HG03460 (cell line): ENCODE measurements at regions not wholly inside any gene's neighbourhood (a gene's known extent, or its start where the extent isn't known, plus 50 kb on each side); places are given as distances from the start of the nearest gene placed in this dataset.

ENCODE experiments used
- ATAC-seq: cut with Tn5 transposase; IDR thresholded peaks from one replicate; pipeline ENCODE4 v1.9.1; 2021; ENCODE audit not compliant: unreplicated experiment

GRCh38 chr3:147049305-147049704 is 357.0 kb downstream of the ZIC4 start:
- ATAC-seq, result no peak

GRCh38 chr3:147046916-147047315 is 359.4 kb downstream of the ZIC4 start:
- ATAC-seq, result no peak

- no peak for ATAC-seq
Observed at GRCh38 chr3:147038481-147038880, 367.9 kb downstream of the ZIC4 start.

GRCh38 chr3:147034359-147034758 is 372.0 kb downstream of the ZIC4 start:
- no peak for ATAC-seq

- no peak for ATAC-seq
Observed at GRCh38 chr3:147030274-147030673, 376.1 kb downstream of the ZIC4 start.

- ATAC-seq, result no peak
Observed at GRCh38 chr3:147015334-147015733, 391.0 kb downstream of the ZIC4 start.

- ATAC-seq, result no peak
Observed at GRCh38 chr3:147008886-147009285, 397.5 kb downstream of the ZIC4 start.

GRCh38 chr3:147008458-147008857 is 397.9 kb downstream of the ZIC4 start:
- no peak for ATAC-seq

- ATAC-seq, result no peak
Observed at GRCh38 chr3:147007736-147008245, 398.6 kb downstream of the ZIC4 start.

- ATAC-seq, result no peak
Observed at GRCh38 chr3:147002721-147003120, 397.6 kb upstream of the PLSCR5 start.

- ATAC-seq, result no peak
Observed at GRCh38 chr3:147000274-147000673, 395.1 kb upstream of the PLSCR5 start.

- no peak for ATAC-seq
Observed at GRCh38 chr3:146991907-146992306, 386.8 kb upstream of the PLSCR5 start.

GRCh38 chr3:146975476-146975875 is 370.3 kb upstream of the PLSCR5 start:
- no peak for ATAC-seq

- ATAC-seq, result no peak
Observed at GRCh38 chr3:146975032-146975431, 369.9 kb upstream of the PLSCR5 start.

- no peak for ATAC-seq
Observed at GRCh38 chr3:146974001-146974400, 368.9 kb upstream of the PLSCR5 start.

GRCh38 chr3:146972726-146973125 is 367.6 kb upstream of the PLSCR5 start:
- ATAC-seq, result no peak

GRCh38 chr3:146970236-146970635 is 365.1 kb upstream of the PLSCR5 start:
- ATAC-seq, result no peak

- ATAC-seq, result no peak
Observed at GRCh38 chr3:146969356-146969755, 364.2 kb upstream of the PLSCR5 start.

- no peak for ATAC-seq
Observed at GRCh38 chr3:146968204-146968651, 363.1 kb upstream of the PLSCR5 start.

- ATAC-seq, result no peak
Observed at GRCh38 chr3:146967783-146968182, 362.6 kb upstream of the PLSCR5 start.

GRCh38 chr3:146966124-146966523 is 361.0 kb upstream of the PLSCR5 start:
- no peak for ATAC-seq

- no peak for ATAC-seq
Observed at GRCh38 chr3:146953511-146953981, 348.4 kb upstream of the PLSCR5 start.

- no peak for ATAC-seq
Observed at GRCh38 chr3:146948985-146949384, 343.8 kb upstream of the PLSCR5 start.
